ENCODE measurements at regions not wholly inside any gene's neighbourhood (a gene's known extent, or its start where the extent isn't known, plus 50 kb on each side); places are given as distances from the start of the nearest gene placed in this dataset.

DNA sequence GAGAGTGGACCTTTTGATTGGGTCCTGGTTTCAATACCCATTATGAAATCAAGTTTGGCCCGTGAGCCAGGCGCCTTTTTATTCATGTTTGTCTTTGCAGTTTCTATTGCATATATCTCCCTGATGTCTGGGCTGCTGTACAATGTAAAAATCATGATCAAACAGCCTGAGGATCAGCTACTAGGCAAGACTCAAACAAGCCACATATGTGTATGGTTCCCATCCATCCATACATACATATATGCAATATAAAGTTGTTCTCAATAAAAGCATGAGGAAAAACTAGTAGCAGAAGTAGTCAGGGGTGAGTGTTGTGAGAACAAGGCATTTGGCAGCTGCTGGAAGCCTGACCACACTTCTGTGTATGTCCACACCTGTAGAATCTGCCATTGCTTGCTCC, 562.4 kb upstream of the USP24 start:
- Histone ChIP-seq H2BK15ac (ENCODE audit: low read length) (no peak overlapping the region), H4K8ac (ENCODE audit: extremely low read depth, insufficient read depth, low read length) (no peak overlapping the region)
- no peak for DNase-seq (ENCODE audit: low read depth in 1 of 2, low spot score in 2 of 2)
- TF ChIP-seq RXRA (IDR thresholded peaks at IDR 0.05; ENCODE audit: insufficient read depth, low read depth, low read length) (no peak), SIN3A (conservative IDR thresholded peaks at IDR 0.05 in 1 of 2, IDR thresholded peaks at IDR 0.05 in 1 of 2; ENCODE audit: low read depth in 1 of 2, low read length in 2 of 2) (no peak), SP4 (IDR thresholded peaks at IDR 0.05; ENCODE audit: low read length) (no peak), CTBP2 (IDR thresholded peaks at IDR 0.05; ENCODE audit: borderline replicate concordance, insufficient read depth, insufficient read length, low read length) (no peak)
- TF ChIP-seq, protein P1, sequence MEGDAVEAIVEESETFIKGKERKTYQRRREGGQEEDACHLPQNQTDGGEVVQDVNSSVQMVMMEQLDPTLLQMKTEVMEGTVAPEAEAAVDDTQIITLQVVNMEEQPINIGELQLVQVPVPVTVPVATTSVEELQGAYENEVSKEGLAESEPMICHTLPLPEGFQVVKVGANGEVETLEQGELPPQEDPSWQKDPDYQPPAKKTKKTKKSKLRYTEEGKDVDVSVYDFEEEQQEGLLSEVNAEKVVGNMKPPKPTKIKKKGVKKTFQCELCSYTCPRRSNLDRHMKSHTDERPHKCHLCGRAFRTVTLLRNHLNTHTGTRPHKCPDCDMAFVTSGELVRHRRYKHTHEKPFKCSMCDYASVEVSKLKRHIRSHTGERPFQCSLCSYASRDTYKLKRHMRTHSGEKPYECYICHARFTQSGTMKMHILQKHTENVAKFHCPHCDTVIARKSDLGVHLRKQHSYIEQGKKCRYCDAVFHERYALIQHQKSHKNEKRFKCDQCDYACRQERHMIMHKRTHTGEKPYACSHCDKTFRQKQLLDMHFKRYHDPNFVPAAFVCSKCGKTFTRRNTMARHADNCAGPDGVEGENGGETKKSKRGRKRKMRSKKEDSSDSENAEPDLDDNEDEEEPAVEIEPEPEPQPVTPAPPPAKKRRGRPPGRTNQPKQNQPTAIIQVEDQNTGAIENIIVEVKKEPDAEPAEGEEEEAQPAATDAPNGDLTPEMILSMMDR (IDR thresholded peaks at IDR 0.05; ENCODE audit: control extremely low read depth in 1 of 3, insufficient read depth in 1 of 3, low read depth in 1 of 3, low read length in 3 of 3), result no peak

More for the DNA sequence above, 562.4 kb upstream of the USP24 start:
- no peaks in the 10 kb centered on the region for H3K23me2 ChIP-seq (ENCODE audit: low read depth, low read length)
- H3K36me3 ChIP-seq (ENCODE audit: control insufficient read depth in 2 of 4, insufficient read depth in 4 of 4, low read length in 3 of 4), result no peaks in the 10 kb centered on the region
- no peak overlapping the region for H3K4ac ChIP-seq (replicated peaks; ENCODE audit: insufficient read length, low read depth, low read length)
- no peak overlapping the region for H3K4me2 ChIP-seq (ENCODE audit: insufficient read depth in 1 of 2, low read depth in 2 of 2, low read length in 2 of 2)
- no peak overlapping the region for H4K91ac ChIP-seq (replicated peaks; ENCODE audit: insufficient read length, low read length)
- POLR2A ChIA-PET (ENCODE audit: partially characterized antibody), result no interaction called here
- no peaks in the 10 kb centered on the region for H3K4me1 ChIP-seq (replicated peaks in 1 of 4; ENCODE audit: control insufficient read depth in 3 of 4, insufficient read depth in 4 of 4, low read length in 3 of 4)
- no peak overlapping the region for H2BK5ac ChIP-seq (ENCODE audit: low read depth, low read length)
- CTCF ChIA-PET (ENCODE audit: partially characterized antibody), result interaction anchor here (1.8 kb wide), 1 partner anchor 9 kb away, joined by 6 read pairs; no protein-coding TSS in a partner anchor
- no peak overlapping the region for H3K14ac ChIP-seq (ENCODE audit: insufficient read length)
- no peak overlapping the region for H2AK5ac ChIP-seq (ENCODE audit: low read depth, low read length)
- H3K23ac ChIP-seq (ENCODE audit: insufficient read length), result no peak overlapping the region
- H2AFZ ChIP-seq (ENCODE audit: low read length), result no peak overlapping the region
- no peak overlapping the region for H3K56ac ChIP-seq (replicated peaks; ENCODE audit: insufficient read length, low read depth, low read length)
- H2BK120ac ChIP-seq (replicated peaks; ENCODE audit: low read depth, low read length), result no peak overlapping the region
- no peak overlapping the region for H3K27ac ChIP-seq (ENCODE audit: low read depth, low read length)
- no peak overlapping the region for H2BK20ac ChIP-seq (ENCODE audit: low read length)
- no peaks in the 10 kb centered on the region for H3K79me1 ChIP-seq (ENCODE audit: low read depth, low read length)
- no peaks in the 10 kb centered on the region for H3K79me2 ChIP-seq (ENCODE audit: control insufficient read depth in 1 of 2, insufficient read depth in 2 of 2, low read length in 2 of 2)
- H4K5ac ChIP-seq (ENCODE audit: insufficient read length, low read depth, low read length), result no peak overlapping the region
- no peak overlapping the region for H3K9ac ChIP-seq (replicated peaks in 1 of 4; ENCODE audit: extremely low read depth in 1 of 4, low read depth in 3 of 4, low read length in 3 of 4)
- WGBS, 2 experiments (ENCODE audit: extremely low coverage in 1 of 2, insufficient coverage in 1 of 2, insufficient read length in 1 of 2, insufficient replicate concordance in 2 of 2, low coverage in 1 of 2, low lambda C conversion rate in 2 of 2, missing lambda C conversion rate in 1 of 2), result 96% methylated on average over 2 of the region's 2 CpGs; no CpG with 5 or more reads in 1 of the 2 experiments
- H3K9me3 ChIP-seq (ENCODE audit: insufficient read depth in 2 of 2, low read depth in 1 of 2, low read length in 1 of 2), result no peaks in the 10 kb centered on the region
- no peaks in the 10 kb centered on the region for H4K20me1 ChIP-seq (replicated peaks in 1 of 2; ENCODE audit: control insufficient read depth in 1 of 2, insufficient read depth in 2 of 2, low read length in 2 of 2)
- H3K18ac ChIP-seq (ENCODE audit: extremely low read depth, low read length), result no peak overlapping the region
- H3K4me3 ChIP-seq (ENCODE audit: extremely low read depth in 1 of 4, insufficient read depth in 2 of 4, low read depth in 3 of 4, low read length in 4 of 4), result no peak overlapping the region
- no peaks in the 10 kb centered on the region for H3K27me3 ChIP-seq (replicated peaks in 1 of 4; ENCODE audit: control insufficient read depth in 3 of 4, extremely low read depth in 1 of 4, insufficient read depth in 3 of 4, low read length in 3 of 4)
- no peak for FAIRE-seq
- H2BK12ac ChIP-seq (ENCODE audit: low read depth, low read length), result no peak overlapping the region
